Umbilical cord (tissue), 1 donor: ENCODE measurements at regions not wholly inside any gene's neighbourhood (a gene's known extent, or its start where the extent isn't known, plus 50 kb on each side); places are given as distances from the start of the nearest gene placed in this dataset.
"Not testable (repeated sequence)": the region's sequence is repeated elsewhere in the genome, so short reads cannot be mapped to it uniquely, and the experiment has no call there.

Experiments
- DNase-seq: peaks from one replicate; pipeline ENCODE4 v3.0.0-alpha.2; 2015; ENCODE audit warnings: low spot score

DNA sequence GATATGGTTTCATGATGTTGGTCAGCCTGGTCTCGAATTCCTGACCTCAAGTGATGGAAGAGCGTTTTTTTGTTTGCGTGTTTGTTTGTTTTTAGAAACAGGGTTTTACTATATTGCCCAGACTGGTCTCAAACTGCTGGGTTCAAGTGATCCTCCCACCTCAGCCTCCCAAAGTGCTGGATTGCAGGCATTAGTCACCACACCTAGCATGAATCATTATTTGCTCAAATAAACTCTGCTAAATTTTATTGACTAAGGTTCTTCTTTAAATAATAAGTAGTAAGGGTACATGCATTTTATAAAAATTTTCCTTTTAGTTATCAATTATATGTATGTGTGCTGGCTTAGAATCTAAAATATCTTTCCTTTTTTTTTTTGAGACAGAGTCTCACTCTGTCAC, 52.9 kb downstream of the ZBTB9 start:
- no peak for DNase-seq

DNA sequence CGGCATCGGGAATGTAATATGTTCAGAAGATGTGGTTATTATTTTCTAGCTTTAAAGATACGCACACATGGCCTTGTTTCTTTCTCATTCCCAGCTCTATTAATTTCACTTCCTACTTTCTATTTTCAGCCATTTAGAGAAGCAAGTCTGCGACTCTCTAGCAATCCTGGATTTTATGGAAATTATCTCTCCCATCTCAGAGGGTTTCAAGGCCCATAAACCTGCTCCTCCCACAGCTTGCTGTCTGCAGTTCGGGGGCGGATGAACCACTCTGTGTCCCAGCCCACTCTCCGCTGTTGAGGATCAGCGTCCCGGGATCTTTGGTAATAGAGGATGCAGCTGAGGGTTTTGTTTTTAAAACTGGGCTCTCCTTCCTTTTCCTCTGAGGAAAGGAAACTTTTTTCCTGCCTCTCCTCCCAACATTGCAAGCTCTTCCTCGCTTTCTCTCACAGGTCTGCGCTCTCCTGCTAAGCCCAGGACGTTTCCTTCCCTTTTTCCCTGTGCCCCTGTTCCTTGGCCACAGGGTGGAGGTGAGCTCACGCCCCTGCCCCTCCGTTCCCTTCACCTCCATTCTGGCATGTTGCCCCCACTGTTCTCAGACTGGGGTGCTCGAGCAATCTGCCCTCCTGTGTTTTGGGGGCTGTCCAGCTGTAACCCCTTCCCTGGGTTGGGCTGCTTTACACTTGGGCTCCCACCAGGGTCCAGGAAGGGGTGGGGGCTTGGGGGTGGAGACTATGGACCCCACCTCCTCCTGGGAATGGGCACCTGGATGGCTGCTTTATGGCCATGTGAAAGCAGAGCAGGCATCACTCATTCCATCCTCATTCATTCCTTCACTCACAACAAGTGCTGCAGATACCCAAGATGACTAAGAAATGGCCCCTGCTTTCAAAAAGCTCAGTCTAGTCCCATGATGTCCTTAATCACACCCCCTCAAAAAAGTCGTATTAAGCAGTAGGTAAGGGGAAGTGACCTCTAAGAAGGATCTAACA, 54.9 kb downstream of the ZBTB9 start:
- DNase-seq = peak; percentile 69

DNA sequence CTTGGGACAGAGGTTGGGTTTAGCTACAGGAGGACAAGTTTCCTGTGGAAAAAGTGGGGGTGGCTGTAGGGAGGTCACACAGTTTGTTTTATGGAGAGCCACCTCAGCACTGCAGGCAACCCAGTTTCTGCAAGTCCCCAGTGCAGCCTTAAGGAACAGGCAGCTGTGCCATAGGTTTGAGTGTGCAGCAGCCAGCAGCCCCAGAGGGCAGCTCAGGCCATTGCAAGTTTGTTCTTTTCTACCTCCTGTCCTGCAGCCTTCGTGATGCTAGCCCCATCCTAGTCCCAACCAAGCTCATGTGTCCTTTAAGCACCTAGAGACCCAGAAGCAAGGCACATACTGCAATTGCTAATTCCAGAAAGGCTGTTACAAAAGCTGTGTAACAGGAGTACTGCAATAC, 58.8 kb downstream of the ZBTB9 start:
- DNase-seq = no peak

DNA sequence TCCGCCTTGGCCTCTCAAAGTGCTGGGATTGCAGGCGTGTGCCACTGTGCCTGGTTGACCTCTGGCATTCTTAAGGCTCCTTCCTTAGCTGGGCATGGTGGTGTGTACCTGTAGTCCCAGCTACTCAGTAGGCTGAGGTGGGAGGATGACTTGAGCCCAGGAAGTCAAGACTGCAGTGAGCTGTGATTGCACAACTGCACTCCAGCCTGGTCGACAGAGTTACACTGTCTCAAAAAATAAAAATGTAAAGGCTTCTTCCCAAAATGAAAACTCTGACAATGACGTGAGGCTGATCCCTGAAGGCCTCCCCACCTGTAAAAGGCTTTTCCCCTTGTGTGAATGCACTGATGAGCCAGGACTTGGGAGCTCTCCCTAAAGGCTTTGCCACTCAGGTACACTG, 62.4 kb downstream of the ZBTB9 start:
- DNase-seq = no peak

DNA sequence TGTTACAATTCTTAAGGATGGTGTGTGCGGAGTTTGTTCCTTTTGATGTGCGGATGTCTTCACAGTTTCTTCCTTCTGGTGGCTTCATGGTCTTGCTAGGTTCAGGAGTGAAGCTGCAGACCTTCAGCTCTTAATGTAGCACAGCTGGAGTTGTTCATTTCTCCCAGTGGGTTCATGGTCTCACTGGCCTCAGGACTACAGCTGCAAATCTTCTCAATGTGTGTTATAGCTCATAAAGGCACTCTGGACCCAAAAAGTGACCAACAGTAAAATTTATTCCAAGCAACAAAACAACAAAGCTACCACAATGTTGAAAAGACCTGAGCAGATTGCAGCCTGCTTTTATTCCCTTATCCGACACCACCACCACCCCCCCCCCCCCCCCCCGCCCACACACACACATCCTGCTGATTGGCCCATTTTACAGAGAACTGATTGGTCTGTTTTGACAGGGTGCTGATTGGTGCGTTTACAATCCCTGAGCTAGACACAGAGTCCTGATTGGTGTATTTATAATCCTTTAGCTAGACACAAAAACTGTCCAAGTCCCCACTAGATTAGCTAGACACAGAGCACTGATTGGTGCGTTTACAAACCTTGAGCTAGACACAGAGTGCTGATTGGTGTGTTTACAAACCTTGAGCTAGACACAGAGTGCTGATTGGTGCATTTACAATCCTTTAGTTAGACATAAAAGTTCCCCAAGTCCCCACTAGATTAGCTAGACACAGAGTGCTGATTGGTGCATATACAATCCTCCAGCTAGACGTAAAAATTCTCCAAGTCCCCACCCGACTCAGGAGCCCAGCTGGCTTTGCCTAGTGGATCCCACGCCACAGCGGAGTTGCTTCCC, 59.2 kb downstream of the BAK1 start:
- DNase-seq = not testable (repeated sequence)

DNA sequence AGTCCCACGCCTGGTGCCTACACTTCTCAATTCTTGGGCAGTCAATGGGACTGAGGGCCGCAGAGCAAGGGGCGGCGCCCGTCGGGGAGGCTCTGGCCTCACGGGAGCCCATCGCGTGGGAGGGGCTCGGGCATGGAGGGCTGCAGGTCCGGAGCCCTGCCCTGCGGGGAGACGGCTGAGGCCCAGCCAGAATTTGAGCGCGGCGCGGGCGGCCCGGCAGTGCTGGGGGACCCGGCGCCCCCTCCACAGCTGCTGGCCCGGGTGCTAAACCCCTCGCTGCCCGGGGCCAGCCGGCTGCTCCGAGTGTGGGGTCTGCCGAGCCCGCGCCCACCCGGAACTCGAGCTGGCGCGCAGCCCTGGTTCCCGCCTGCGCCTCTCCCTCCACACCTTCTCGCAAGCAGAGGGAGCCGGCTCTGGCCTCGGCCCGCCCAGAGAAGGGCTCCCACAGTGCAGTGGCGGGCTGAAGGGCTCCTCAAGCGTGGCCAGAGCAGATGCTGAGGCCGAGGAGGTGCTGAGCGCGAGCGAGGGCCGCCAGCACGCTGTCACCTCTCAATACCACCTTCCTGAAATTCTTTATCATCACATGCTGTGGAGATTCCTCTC, 58.5 kb downstream of the BAK1 start:
- DNase-seq = no peak
